ENCODE measurements at regions not wholly inside any gene's neighbourhood (a gene's known extent, or its start where the extent isn't known, plus 50 kb on each side); places are given as distances from the start of the nearest gene placed in this dataset.

- Histone ChIP-seq H3K27ac (ENCODE audit: low read depth, low read length) (no peak overlapping the region), H3K4me2 (ENCODE audit: low read depth, low read length, poor library complexity, severe bottlenecking) (no peak overlapping the region), H3K36me3 (ENCODE audit: low read length) (no peaks in the 10 kb centered on the region), H3K9me2 (replicated peaks; ENCODE audit: insufficient read depth, low read length) (no peaks in the 10 kb centered on the region), H3F3A (ENCODE audit: insufficient read depth) (no peaks in the 10 kb centered on the region), H3K9ac (ENCODE audit: low read length) (no peak overlapping the region), H3K9me3 (ENCODE audit: insufficient read depth, low read length) (no peaks in the 10 kb centered on the region), H3K4me3 (ENCODE audit: insufficient read depth, low read length, poor library complexity, severe bottlenecking) (no peak overlapping the region), H2AFZ (ENCODE audit: low read depth, low read length, severe bottlenecking) (no peak overlapping the region), H3K79me2 (ENCODE audit: insufficient read depth, low read length) (no peaks in the 10 kb centered on the region), H4K20me1 (ENCODE audit: low read depth, low read length) (no peaks in the 10 kb centered on the region), H3K27me3 (ENCODE audit: low read length) (no peaks in the 10 kb centered on the region)
- TF ChIP-seq CTCF (IDR thresholded peaks at IDR 0.05; ENCODE audit: insufficient read depth, low read length, poor library complexity, severe bottlenecking) (no peak), EZH2phosphoT487 (conservative IDR thresholded peaks at IDR 0.05; ENCODE audit: low read length) (no peak)
Measured at GRCh38 chr10:105855791-105856190, 1214.7 kb downstream of the SORCS3 start.

- TF ChIP-seq CTCF (IDR thresholded peaks at IDR 0.05; ENCODE audit: insufficient read depth, low read length, poor library complexity, severe bottlenecking) (no peak), EZH2phosphoT487 (conservative IDR thresholded peaks at IDR 0.05; ENCODE audit: low read length) (no peak)
- H3K27ac ChIP-seq (ENCODE audit: low read depth, low read length): no peak overlapping the region
- no peaks in the 10 kb centered on the region for H3K27me3 ChIP-seq (ENCODE audit: low read length)
Measured at GRCh38 chr10:105844676-105845570, 1203.8 kb downstream of the SORCS3 start.

GRCh38 chr10:105844241-105844640 is 1203.2 kb downstream of the SORCS3 start:
- Histone ChIP-seq H3K9me3 (ENCODE audit: insufficient read depth, low read length) (no peaks in the 10 kb centered on the region), H3K79me2 (ENCODE audit: insufficient read depth, low read length) (no peaks in the 10 kb centered on the region), H3K27ac (ENCODE audit: low read depth, low read length) (no peak overlapping the region), H3K4me2 (ENCODE audit: low read depth, low read length, poor library complexity, severe bottlenecking) (no peak overlapping the region), H3K9ac (ENCODE audit: low read length) (no peak overlapping the region), H3K4me3 (ENCODE audit: insufficient read depth, low read length, poor library complexity, severe bottlenecking) (no peak overlapping the region), H4K20me1 (ENCODE audit: low read depth, low read length) (no peaks in the 10 kb centered on the region), H3K9me2 (replicated peaks; ENCODE audit: insufficient read depth, low read length) (no peaks in the 10 kb centered on the region), H3F3A (ENCODE audit: insufficient read depth) (no peaks in the 10 kb centered on the region), H2AFZ (ENCODE audit: low read depth, low read length, severe bottlenecking) (no peak overlapping the region), H3K36me3 (ENCODE audit: low read length) (no peaks in the 10 kb centered on the region), H3K27me3 (ENCODE audit: low read length) (no peaks in the 10 kb centered on the region)
- TF ChIP-seq EZH2phosphoT487 (conservative IDR thresholded peaks at IDR 0.05; ENCODE audit: low read length) (no peak), CTCF (IDR thresholded peaks at IDR 0.05; ENCODE audit: insufficient read depth, low read length, poor library complexity, severe bottlenecking) (no peak)

More at GRCh38 chr10:105844676-105845570, 1203.8 kb downstream of the SORCS3 start:
- Histone ChIP-seq H4K20me1 (ENCODE audit: low read depth, low read length) (no peaks in the 10 kb centered on the region), H3F3A (ENCODE audit: insufficient read depth) (no peaks in the 10 kb centered on the region), H3K36me3 (ENCODE audit: low read length) (no peaks in the 10 kb centered on the region), H3K4me2 (ENCODE audit: low read depth, low read length, poor library complexity, severe bottlenecking) (no peak overlapping the region), H3K4me3 (ENCODE audit: insufficient read depth, low read length, poor library complexity, severe bottlenecking) (no peak overlapping the region), H3K9me2 (replicated peaks; ENCODE audit: insufficient read depth, low read length) (no peaks in the 10 kb centered on the region), H3K9me3 (ENCODE audit: insufficient read depth, low read length) (no peaks in the 10 kb centered on the region), H3K79me2 (ENCODE audit: insufficient read depth, low read length) (no peaks in the 10 kb centered on the region), H2AFZ (ENCODE audit: low read depth, low read length, severe bottlenecking) (no peak overlapping the region), H3K9ac (ENCODE audit: low read length) (no peak overlapping the region)
